HK-2 (cell line): ENCODE measurements at regions not wholly inside any gene's neighbourhood (a gene's known extent, or its start where the extent isn't known, plus 50 kb on each side); places are given as distances from the start of the nearest gene placed in this dataset.

Experiments
- DNase-seq: peaks from one replicate; pipeline ENCODE4 v3.0.0-alpha.2; 2018; ENCODE audit not compliant: unreplicated experiment

DNA sequence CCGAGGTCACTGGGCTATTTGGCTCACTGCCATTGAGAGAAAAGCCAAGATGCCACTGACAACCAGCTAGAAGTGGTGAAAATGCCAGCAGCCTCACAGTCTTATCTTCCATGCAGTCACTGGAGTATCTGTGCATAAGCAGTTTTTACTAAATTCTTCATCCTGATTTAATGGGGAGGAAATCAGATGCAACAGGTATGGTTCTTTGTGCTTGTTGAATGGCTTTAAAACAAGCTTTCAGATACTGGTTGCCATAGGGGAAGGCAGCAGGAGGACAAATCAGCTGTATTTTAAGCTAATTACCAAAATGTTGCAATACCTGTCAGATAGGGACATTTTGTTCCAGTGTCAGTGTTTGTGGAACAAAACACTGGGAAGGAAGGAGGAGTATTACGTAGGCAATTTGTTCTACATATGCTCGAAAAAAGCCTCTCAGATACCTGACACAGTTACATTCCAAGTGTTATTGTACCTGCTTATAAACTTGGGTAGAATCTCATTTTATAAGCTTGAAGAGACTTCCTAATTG lies 54.1 kb upstream of the ARHGAP5 start:
- DNase-seq, result no peak

GRCh38 chr14:32023540-32023939 lies 53.6 kb upstream of the ARHGAP5 start:
- DNase-seq, result no peak

GRCh38 chr14:32027255-32027939 lies 49.7 kb upstream of the ARHGAP5 start:
- no peak for DNase-seq
